ENCODE measurements at regions not wholly inside any gene's neighbourhood (a gene's known extent, or its start where the extent isn't known, plus 50 kb on each side); places are given as distances from the start of the nearest gene placed in this dataset.

GRCh38 chr7:25770235-25770634, 381.8 kb upstream of the NFE2L3 start:
- DNase-seq (ENCODE audit: low read depth, low spot score), result no peak
- no peak overlapping the region for H3K4me3 ChIP-seq (ENCODE audit: low read length)

- H3K4me3 ChIP-seq (ENCODE audit: low read length), result no peak overlapping the region
- no peak for DNase-seq (ENCODE audit: low read depth, low spot score)
Measured at GRCh38 chr7:25770670-25771069, 381.3 kb upstream of the NFE2L3 start.

- no peak for DNase-seq (ENCODE audit: low read depth, low spot score)
- H3K4me3 ChIP-seq (ENCODE audit: low read length), result no peak overlapping the region
Measured at GRCh38 chr7:25771491-25771890, 380.5 kb upstream of the NFE2L3 start.

GRCh38 chr7:25772802-25773201, 379.2 kb upstream of the NFE2L3 start:
- DNase-seq (ENCODE audit: low read depth, low spot score), result no peak

GRCh38 chr7:25774675-25775074, 377.3 kb upstream of the NFE2L3 start:
- no peak for DNase-seq (ENCODE audit: low read depth, low spot score)
- H3K4me3 ChIP-seq (ENCODE audit: low read length), result no peak overlapping the region

More at GRCh38 chr7:25772802-25773201, 379.2 kb upstream of the NFE2L3 start:
- H3K4me3 ChIP-seq (ENCODE audit: low read length), result no peak overlapping the region

- H3K4me3 ChIP-seq (ENCODE audit: low read length), result no peak overlapping the region
- no peak for DNase-seq (ENCODE audit: low read depth, low spot score)
Measured at GRCh38 chr7:25775570-25775969, 376.4 kb upstream of the NFE2L3 start.

GRCh38 chr7:25775999-25776743, 375.8 kb upstream of the NFE2L3 start:
- H3K4me3 ChIP-seq (ENCODE audit: low read length), result no peak overlapping the region
- no peak for DNase-seq (ENCODE audit: low read depth, low spot score)

GRCh38 chr7:25776744-25777123, 375.3 kb upstream of the NFE2L3 start:
- no peak for DNase-seq (ENCODE audit: low read depth, low spot score)
- no peak overlapping the region for H3K4me3 ChIP-seq (ENCODE audit: low read length)

GRCh38 chr7:25777969-25778708, 373.9 kb upstream of the NFE2L3 start:
- DNase-seq (ENCODE audit: low read depth, low spot score), result no peak
- H3K4me3 ChIP-seq (ENCODE audit: low read length), result no peak overlapping the region

GRCh38 chr7:25779002-25779546, 372.9 kb upstream of the NFE2L3 start:
- no peak overlapping the region for H3K4me3 ChIP-seq (ENCODE audit: low read length)
- DNase-seq (ENCODE audit: low read depth, low spot score), result no peak

- DNase-seq (ENCODE audit: low read depth, low spot score), result no peak
- H3K4me3 ChIP-seq (ENCODE audit: low read length), result no peak overlapping the region
Measured at GRCh38 chr7:25780904-25781303, 371.1 kb upstream of the NFE2L3 start.

- H3K4me3 ChIP-seq (ENCODE audit: low read length), result no peak overlapping the region
- no peak for DNase-seq (ENCODE audit: low read depth, low spot score)
Measured at GRCh38 chr7:25781704-25782103, 370.3 kb upstream of the NFE2L3 start.

GRCh38 chr7:25786936-25787335, 365.1 kb upstream of the NFE2L3 start:
- DNase-seq (ENCODE audit: low read depth, low spot score), result no peak
- no peak overlapping the region for H3K4me3 ChIP-seq (ENCODE audit: low read length)

- no peak for DNase-seq (ENCODE audit: low read depth, low spot score)
- H3K4me3 ChIP-seq (ENCODE audit: low read length), result no peak overlapping the region
Measured at GRCh38 chr7:25787336-25787735, 364.7 kb upstream of the NFE2L3 start.

GRCh38 chr7:25788371-25788770, 363.6 kb upstream of the NFE2L3 start:
- DNase-seq (ENCODE audit: low read depth, low spot score), result no peak
- H3K4me3 ChIP-seq (ENCODE audit: low read length), result no peak overlapping the region

GRCh38 chr7:25788961-25789620, 362.9 kb upstream of the NFE2L3 start:
- H3K4me3 ChIP-seq (ENCODE audit: low read length), result no peak overlapping the region
- DNase-seq (ENCODE audit: low read depth, low spot score), result no peak

GRCh38 chr7:25789701-25790640, 362.0 kb upstream of the NFE2L3 start:
- H3K4me3 ChIP-seq (ENCODE audit: low read length), result no peak overlapping the region
- DNase-seq (ENCODE audit: low read depth, low spot score), result no peak

- no peak for DNase-seq (ENCODE audit: low read depth, low spot score)
- H3K4me3 ChIP-seq (ENCODE audit: low read length), result no peak overlapping the region
Measured at GRCh38 chr7:25790963-25791362, 361.0 kb upstream of the NFE2L3 start.

- no peak overlapping the region for H3K4me3 ChIP-seq (ENCODE audit: low read length)
- DNase-seq (ENCODE audit: low read depth, low spot score), result no peak
Measured at GRCh38 chr7:25792586-25792985, 359.4 kb upstream of the NFE2L3 start.
